Femur (tissue), 1 donor: ENCODE measurements at regions not wholly inside any gene's neighbourhood (a gene's known extent, or its start where the extent isn't known, plus 50 kb on each side); places are given as distances from the start of the nearest gene placed in this dataset.

Experiments
- DNase-seq: peaks from one replicate; pipeline ENCODE4 v3.0.0-alpha.2; 2017

GRCh38 chr5:24804221-24804681 lies 159.5 kb upstream of the CDH10 start:
- no peak for DNase-seq

GRCh38 chr5:24791326-24791725 lies 146.5 kb upstream of the CDH10 start:
- DNase-seq: no peak

GRCh38 chr5:24789611-24790351 lies 145.0 kb upstream of the CDH10 start:
- DNase-seq: no peak

GRCh38 chr5:24788829-24789514 lies 144.2 kb upstream of the CDH10 start:
- DNase-seq: no peak

- DNase-seq: no peak
Observed at GRCh38 chr5:24786108-24786507, 141.3 kb upstream of the CDH10 start.

- no peak for DNase-seq
Observed at GRCh38 chr5:24783596-24783995, 138.8 kb upstream of the CDH10 start.

GRCh38 chr5:24777392-24777791 lies 132.6 kb upstream of the CDH10 start:
- no peak for DNase-seq

GRCh38 chr5:24773261-24773660 lies 128.5 kb upstream of the CDH10 start:
- no peak for DNase-seq

- DNase-seq: no peak
Observed at GRCh38 chr5:24767086-24767485, 122.3 kb upstream of the CDH10 start.

- DNase-seq: no peak
Observed at GRCh38 chr5:24765219-24765618, 120.4 kb upstream of the CDH10 start.

- no peak for DNase-seq
Observed at GRCh38 chr5:24750355-24750754, 105.6 kb upstream of the CDH10 start.

GRCh38 chr5:24749701-24750100 lies 104.9 kb upstream of the CDH10 start:
- DNase-seq: peak; percentile 45

- no peak for DNase-seq
Observed at GRCh38 chr5:24747327-24747726, 102.5 kb upstream of the CDH10 start.

- DNase-seq: no peak
Observed at GRCh38 chr5:24742334-24742733, 97.6 kb upstream of the CDH10 start.

GRCh38 chr5:24737163-24737562 lies 92.4 kb upstream of the CDH10 start:
- no peak for DNase-seq

GRCh38 chr5:24735284-24735683 lies 90.5 kb upstream of the CDH10 start:
- no peak for DNase-seq

GRCh38 chr5:24732184-24732583 lies 87.4 kb upstream of the CDH10 start:
- DNase-seq: no peak

- no peak for DNase-seq
Observed at GRCh38 chr5:24720743-24721142, 76.0 kb upstream of the CDH10 start.

- no peak for DNase-seq
Observed at GRCh38 chr5:24714746-24715145, 70.0 kb upstream of the CDH10 start.

GRCh38 chr5:24712947-24713346 lies 68.2 kb upstream of the CDH10 start:
- DNase-seq: no peak

GRCh38 chr5:24712047-24712446 lies 67.3 kb upstream of the CDH10 start:
- no peak for DNase-seq

- no peak for DNase-seq
Observed at GRCh38 chr5:24703934-24704333, 59.2 kb upstream of the CDH10 start.
